ENCODE measurements at regions not wholly inside any gene's neighbourhood (a gene's known extent, or its start where the extent isn't known, plus 50 kb on each side); places are given as distances from the start of the nearest gene placed in this dataset.

DNA sequence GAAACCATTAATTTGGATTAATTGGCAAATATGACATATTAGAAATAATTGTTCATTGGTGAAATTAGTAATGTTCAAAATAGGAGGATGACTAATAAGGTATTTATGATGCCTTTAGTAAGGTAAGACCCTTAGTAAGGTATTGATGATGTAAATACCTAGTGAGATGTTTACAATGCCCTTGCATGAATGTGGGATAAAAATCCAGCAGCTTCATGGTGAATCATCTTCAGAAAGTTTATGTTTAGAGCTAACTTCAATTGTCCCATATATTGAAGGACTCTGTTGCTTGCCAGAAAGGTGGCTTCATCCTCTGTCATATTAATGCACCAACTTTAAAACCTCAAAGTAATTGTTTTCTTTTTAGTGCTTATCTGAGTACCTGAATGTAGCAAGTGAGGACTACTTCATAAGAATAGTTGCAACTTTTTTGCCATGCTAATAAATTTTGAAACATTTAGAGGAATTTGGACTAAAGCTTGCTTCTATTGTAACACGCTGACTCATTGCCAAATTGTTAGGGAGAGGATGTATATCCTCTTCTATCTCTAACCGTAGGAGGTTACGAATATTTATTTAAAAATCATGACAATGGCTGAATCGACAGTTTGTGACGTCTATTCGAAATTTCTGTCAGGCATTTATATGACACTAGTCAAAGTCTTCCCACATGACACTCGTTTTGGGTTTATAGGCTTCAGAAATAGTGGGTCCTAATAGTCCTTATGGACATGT lies 174.1 kb upstream of the HS3ST1 start:
- H3K27me3 ChIP-seq (ENCODE audit: control insufficient read depth, insufficient read depth, low read length): no peaks in the 10 kb centered on the region
- no peaks in the 10 kb centered on the region for H3K36me3 ChIP-seq (ENCODE audit: control insufficient read depth, insufficient read depth, low read length)
- no peak overlapping the region for H3K4me3 ChIP-seq (ENCODE audit: low read depth, low read length)
- H3K9ac ChIP-seq (ENCODE audit: low read depth, low read length): no peak overlapping the region
- H3K4me1 ChIP-seq (ENCODE audit: control insufficient read depth, insufficient read depth, low read length): peaks cover 4% of the 10 kb centered on the region
- no peaks in the 10 kb centered on the region for H3K9me3 ChIP-seq (ENCODE audit: control insufficient read depth, insufficient read depth, low read length)

GRCh38 chr4:11599064-11599463 lies 170.4 kb upstream of the HS3ST1 start:
- H3K9ac ChIP-seq (ENCODE audit: low read depth, low read length): no peak overlapping the region
- H3K27me3 ChIP-seq (ENCODE audit: control insufficient read depth, insufficient read depth, low read length): no peaks in the 10 kb centered on the region
- no peaks in the 10 kb centered on the region for H3K9me3 ChIP-seq (ENCODE audit: control insufficient read depth, insufficient read depth, low read length)
- peaks cover 4% of the 10 kb centered on the region for H3K4me1 ChIP-seq (ENCODE audit: control insufficient read depth, insufficient read depth, low read length)
- H3K4me3 ChIP-seq (ENCODE audit: low read depth, low read length): no peak overlapping the region
- H3K36me3 ChIP-seq (ENCODE audit: control insufficient read depth, insufficient read depth, low read length): no peaks in the 10 kb centered on the region

- Histone ChIP-seq H3K9ac (ENCODE audit: low read depth, low read length) (no peak overlapping the region), H3K27me3 (ENCODE audit: control insufficient read depth, insufficient read depth, low read length) (no peaks in the 10 kb centered on the region), H3K4me1 (ENCODE audit: control insufficient read depth, insufficient read depth, low read length) (peaks cover 2% of the 10 kb centered on the region), H3K9me3 (ENCODE audit: control insufficient read depth, insufficient read depth, low read length) (no peaks in the 10 kb centered on the region), H3K4me3 (ENCODE audit: low read depth, low read length) (no peak overlapping the region), H3K36me3 (ENCODE audit: control insufficient read depth, insufficient read depth, low read length) (no peaks in the 10 kb centered on the region)
Observed at GRCh38 chr4:11598591-11598990, 169.9 kb upstream of the HS3ST1 start.

DNA sequence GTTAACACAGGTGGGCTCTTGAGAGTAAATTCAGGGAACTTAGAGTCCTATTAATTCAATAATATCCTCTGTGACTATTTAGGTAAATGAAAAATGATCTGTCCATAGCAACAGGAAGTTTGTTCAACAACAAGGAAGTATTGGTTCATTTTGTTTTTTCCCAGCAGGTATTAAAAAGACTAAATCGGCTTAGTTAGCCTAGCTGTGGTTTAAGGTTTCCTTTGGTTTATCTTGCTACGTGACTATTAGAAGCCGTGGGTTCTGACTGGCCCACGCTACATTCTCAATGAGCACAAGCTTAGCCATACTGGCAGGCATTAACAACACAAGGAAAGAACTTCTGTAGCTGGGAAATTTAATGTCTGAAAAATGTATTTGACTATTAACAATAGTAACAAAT lies 168.8 kb upstream of the HS3ST1 start:
- H3K9ac ChIP-seq (ENCODE audit: low read depth, low read length): no peak overlapping the region
- H3K27me3 ChIP-seq (ENCODE audit: control insufficient read depth, insufficient read depth, low read length): no peaks in the 10 kb centered on the region
- no peaks in the 10 kb centered on the region for H3K36me3 ChIP-seq (ENCODE audit: control insufficient read depth, insufficient read depth, low read length)
- H3K9me3 ChIP-seq (ENCODE audit: control insufficient read depth, insufficient read depth, low read length): no peaks in the 10 kb centered on the region
- H3K4me1 ChIP-seq (ENCODE audit: control insufficient read depth, insufficient read depth, low read length): no peaks in the 10 kb centered on the region
- H3K4me3 ChIP-seq (ENCODE audit: low read depth, low read length): no peak overlapping the region

- Histone ChIP-seq H3K4me3 (ENCODE audit: low read depth, low read length) (no peak overlapping the region), H3K9me3 (ENCODE audit: control insufficient read depth, insufficient read depth, low read length) (no peaks in the 10 kb centered on the region), H3K36me3 (ENCODE audit: control insufficient read depth, insufficient read depth, low read length) (no peaks in the 10 kb centered on the region), H3K27me3 (ENCODE audit: control insufficient read depth, insufficient read depth, low read length) (no peaks in the 10 kb centered on the region), H3K4me1 (ENCODE audit: control insufficient read depth, insufficient read depth, low read length) (no peaks in the 10 kb centered on the region), H3K9ac (ENCODE audit: low read depth, low read length) (no peak overlapping the region)
Observed at GRCh38 chr4:11596989-11597388, 168.3 kb upstream of the HS3ST1 start.

- no peaks in the 10 kb centered on the region for H3K36me3 ChIP-seq (ENCODE audit: control insufficient read depth, insufficient read depth, low read length)
- no peaks in the 10 kb centered on the region for H3K9me3 ChIP-seq (ENCODE audit: control insufficient read depth, insufficient read depth, low read length)
- no peak overlapping the region for H3K4me3 ChIP-seq (ENCODE audit: low read depth, low read length)
- H3K4me1 ChIP-seq (ENCODE audit: control insufficient read depth, insufficient read depth, low read length): no peaks in the 10 kb centered on the region
- no peak overlapping the region for H3K9ac ChIP-seq (ENCODE audit: low read depth, low read length)
- no peaks in the 10 kb centered on the region for H3K27me3 ChIP-seq (ENCODE audit: control insufficient read depth, insufficient read depth, low read length)
Observed at GRCh38 chr4:11593576-11594116, 165.0 kb upstream of the HS3ST1 start.

DNA sequence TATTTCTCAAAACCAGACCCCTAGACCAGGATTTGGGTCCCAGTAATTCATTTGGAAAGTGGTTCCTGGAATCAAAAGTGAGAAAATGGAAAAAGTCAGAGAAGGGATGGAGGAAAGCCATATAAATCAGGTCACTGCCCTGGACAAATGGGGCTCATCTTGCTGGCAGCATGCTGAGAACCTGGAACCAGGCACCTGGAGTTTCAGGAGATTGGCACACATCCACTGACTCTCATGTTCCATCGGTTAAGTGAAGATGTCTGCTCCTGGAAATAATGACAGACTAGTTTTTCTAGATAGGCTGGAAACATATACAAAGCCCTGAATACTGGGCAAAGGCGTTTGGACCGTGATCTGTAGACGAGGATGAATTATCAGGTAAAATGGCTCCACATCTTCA lies 163.6 kb upstream of the HS3ST1 start:
- no peak overlapping the region for H3K4me3 ChIP-seq (ENCODE audit: low read depth, low read length)
- no peak overlapping the region for H3K9ac ChIP-seq (ENCODE audit: low read depth, low read length)
- no peaks in the 10 kb centered on the region for H3K9me3 ChIP-seq (ENCODE audit: control insufficient read depth, insufficient read depth, low read length)

DNA sequence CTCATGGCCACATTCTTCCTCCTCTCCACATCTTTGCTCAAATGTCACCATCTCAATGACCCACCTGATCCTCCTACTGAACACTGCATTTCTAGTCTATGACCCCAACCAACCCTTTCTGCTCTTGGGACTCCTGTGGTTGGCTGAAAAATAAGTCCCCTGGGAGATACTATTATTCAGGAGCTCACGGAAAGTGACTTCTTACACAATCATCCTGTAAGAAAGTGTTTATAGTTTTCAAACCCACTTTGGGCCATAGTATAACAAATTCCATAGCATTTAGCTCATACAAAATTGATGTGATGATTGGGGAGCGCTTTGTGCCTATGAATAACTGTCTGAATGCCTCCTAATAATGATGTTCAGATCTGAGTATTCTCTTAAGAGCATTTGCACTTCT lies 161.4 kb upstream of the HS3ST1 start:
- Histone ChIP-seq H3K4me1 (ENCODE audit: control insufficient read depth, insufficient read depth, low read length) (no peaks in the 10 kb centered on the region), H3K9ac (ENCODE audit: low read depth, low read length) (no peak overlapping the region), H3K4me3 (ENCODE audit: low read depth, low read length) (no peak overlapping the region), H3K36me3 (ENCODE audit: control insufficient read depth, insufficient read depth, low read length) (no peaks in the 10 kb centered on the region), H3K9me3 (ENCODE audit: control insufficient read depth, insufficient read depth, low read length) (no peaks in the 10 kb centered on the region), H3K27me3 (ENCODE audit: control insufficient read depth, insufficient read depth, low read length) (no peaks in the 10 kb centered on the region)

More for the DNA sequence above, 163.6 kb upstream of the HS3ST1 start:
- Histone ChIP-seq H3K4me1 (ENCODE audit: control insufficient read depth, insufficient read depth, low read length) (no peaks in the 10 kb centered on the region), H3K27me3 (ENCODE audit: control insufficient read depth, insufficient read depth, low read length) (no peaks in the 10 kb centered on the region), H3K36me3 (ENCODE audit: control insufficient read depth, insufficient read depth, low read length) (no peaks in the 10 kb centered on the region)

DNA sequence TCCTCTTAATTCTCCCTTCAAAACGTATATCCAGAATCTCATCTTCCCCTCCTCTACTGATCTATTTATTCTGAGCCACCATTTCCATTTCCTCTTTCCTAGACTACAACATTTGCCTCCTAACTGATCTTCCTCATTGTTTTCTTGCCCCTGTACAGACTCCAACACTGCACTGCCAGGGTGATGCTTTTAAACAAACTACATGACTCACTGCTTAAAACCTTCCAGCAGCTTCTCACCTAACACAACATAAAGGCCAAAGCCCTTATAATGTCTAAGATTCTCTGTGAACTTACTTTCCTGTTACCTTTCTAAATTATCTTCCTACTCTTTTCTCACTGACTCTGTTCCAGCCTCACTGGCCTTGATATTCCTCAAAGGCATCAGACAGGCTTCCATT lies 161.0 kb upstream of the HS3ST1 start:
- H3K4me3 ChIP-seq (ENCODE audit: low read depth, low read length): no peak overlapping the region
- H3K4me1 ChIP-seq (ENCODE audit: control insufficient read depth, insufficient read depth, low read length): no peaks in the 10 kb centered on the region
- H3K36me3 ChIP-seq (ENCODE audit: control insufficient read depth, insufficient read depth, low read length): no peaks in the 10 kb centered on the region
- no peak overlapping the region for H3K9ac ChIP-seq (ENCODE audit: low read depth, low read length)
- H3K27me3 ChIP-seq (ENCODE audit: control insufficient read depth, insufficient read depth, low read length): no peaks in the 10 kb centered on the region
- no peaks in the 10 kb centered on the region for H3K9me3 ChIP-seq (ENCODE audit: control insufficient read depth, insufficient read depth, low read length)

DNA sequence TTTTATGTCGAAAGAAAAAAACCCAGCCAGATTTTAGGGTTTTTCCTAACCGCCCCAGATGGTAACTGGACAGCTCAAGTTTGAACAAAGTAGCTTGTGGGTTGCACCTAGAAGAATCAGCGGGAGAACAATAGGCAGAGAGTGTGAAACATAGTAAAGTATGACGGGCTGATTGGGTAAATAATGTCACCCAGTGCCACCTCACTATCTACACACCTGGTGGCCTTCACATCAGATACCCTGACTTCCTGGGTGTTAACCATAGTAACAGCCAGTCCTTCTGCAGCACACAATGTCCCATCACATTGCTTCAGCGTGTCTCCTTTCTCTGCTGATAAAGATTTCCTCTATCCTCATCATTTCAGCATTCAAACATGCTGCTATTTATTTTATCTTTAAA lies 159.1 kb upstream of the HS3ST1 start:
- Histone ChIP-seq H3K36me3 (ENCODE audit: control insufficient read depth, insufficient read depth, low read length) (no peaks in the 10 kb centered on the region), H3K9ac (ENCODE audit: low read depth, low read length) (no peak overlapping the region), H3K9me3 (ENCODE audit: control insufficient read depth, insufficient read depth, low read length) (peaks cover 9% of the 10 kb centered on the region), H3K4me3 (ENCODE audit: low read depth, low read length) (no peak overlapping the region), H3K27me3 (ENCODE audit: control insufficient read depth, insufficient read depth, low read length) (no peaks in the 10 kb centered on the region), H3K4me1 (ENCODE audit: control insufficient read depth, insufficient read depth, low read length) (no peaks in the 10 kb centered on the region)

DNA sequence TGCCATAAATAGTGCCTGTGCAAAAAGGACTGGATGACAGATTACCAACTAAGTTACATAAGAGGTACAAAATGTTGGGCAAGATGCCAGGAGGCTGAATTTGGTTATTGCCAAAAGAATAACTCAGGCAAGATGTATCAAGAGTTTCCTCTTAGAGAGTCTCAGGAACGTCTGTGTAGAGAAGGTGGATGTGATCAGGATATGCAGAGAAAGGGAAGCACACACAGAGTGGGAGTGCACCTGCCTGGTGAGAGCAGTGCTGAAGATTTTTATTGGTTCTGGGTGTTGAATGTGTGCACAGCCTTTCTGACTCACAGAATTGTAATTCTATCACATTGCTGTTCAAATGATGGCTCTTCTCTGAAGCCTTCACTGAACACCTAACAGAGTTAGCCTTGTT lies 156.8 kb upstream of the HS3ST1 start:
- H3K9ac ChIP-seq (ENCODE audit: low read depth, low read length): no peak overlapping the region
- H3K9me3 ChIP-seq (ENCODE audit: control insufficient read depth, insufficient read depth, low read length): peaks cover 9% of the 10 kb centered on the region
- H3K4me1 ChIP-seq (ENCODE audit: control insufficient read depth, insufficient read depth, low read length): no peaks in the 10 kb centered on the region
- no peak overlapping the region for H3K4me3 ChIP-seq (ENCODE audit: low read depth, low read length)
- no peaks in the 10 kb centered on the region for H3K36me3 ChIP-seq (ENCODE audit: control insufficient read depth, insufficient read depth, low read length)
- no peaks in the 10 kb centered on the region for H3K27me3 ChIP-seq (ENCODE audit: control insufficient read depth, insufficient read depth, low read length)

GRCh38 chr4:11568511-11568910 lies 139.8 kb upstream of the HS3ST1 start:
- Histone ChIP-seq H3K4me3 (ENCODE audit: low read depth, low read length) (no peak overlapping the region), H3K9me3 (ENCODE audit: control insufficient read depth, insufficient read depth, low read length) (no peaks in the 10 kb centered on the region), H3K4me1 (ENCODE audit: control insufficient read depth, insufficient read depth, low read length) (no peaks in the 10 kb centered on the region), H3K36me3 (ENCODE audit: control insufficient read depth, insufficient read depth, low read length) (no peaks in the 10 kb centered on the region), H3K27me3 (ENCODE audit: control insufficient read depth, insufficient read depth, low read length) (no peaks in the 10 kb centered on the region), H3K9ac (ENCODE audit: low read depth, low read length) (no peak overlapping the region)

All from iPS-15b (cell line).